ENCODE measurements at regions not wholly inside any gene's neighbourhood (a gene's known extent, or its start where the extent isn't known, plus 50 kb on each side); places are given as distances from the start of the nearest gene placed in this dataset.

GRCh38 chr15:93253681-93254080 is 164.7 kb upstream of the RGMA start:
- H3K4me1 ChIP-seq (ENCODE audit: low read length): peaks cover 12% of the 10 kb centered on the region
- H3K9me2 ChIP-seq (replicated peaks; ENCODE audit: insufficient read depth, low read length): no peaks in the 10 kb centered on the region
- H3K9ac ChIP-seq (ENCODE audit: low read length): no peak overlapping the region
- H3K4me3 ChIP-seq (ENCODE audit: low read length): no peak overlapping the region
- no peak overlapping the region for H2AFZ ChIP-seq (ENCODE audit: low read length)
- no peaks in the 10 kb centered on the region for H3K9me3 ChIP-seq (ENCODE audit: low read length)
- H3K27me3 ChIP-seq (ENCODE audit: low read length): no peaks in the 10 kb centered on the region
- no peak overlapping the region for H3K4me2 ChIP-seq (ENCODE audit: low read depth, low read length, poor library complexity, severe bottlenecking)
- no peaks in the 10 kb centered on the region for H3K36me3 ChIP-seq (ENCODE audit: insufficient read depth, low read length)
- H3K79me2 ChIP-seq (ENCODE audit: low read length): no peaks in the 10 kb centered on the region
- no peak overlapping the region for H3K27ac ChIP-seq (ENCODE audit: low read length)
- DNase-seq: no peak
- H4K20me1 ChIP-seq (ENCODE audit: insufficient read depth, low read depth, low read length): no peaks in the 10 kb centered on the region

GRCh38 chr15:93252780-93253179 is 163.8 kb upstream of the RGMA start:
- H3K9ac ChIP-seq (ENCODE audit: low read length): no peak overlapping the region
- no peak overlapping the region for H2AFZ ChIP-seq (ENCODE audit: low read length)
- H3K4me3 ChIP-seq (ENCODE audit: low read length): no peak overlapping the region
- no peaks in the 10 kb centered on the region for H3K9me2 ChIP-seq (replicated peaks; ENCODE audit: insufficient read depth, low read length)
- no peak overlapping the region for H3K27ac ChIP-seq (ENCODE audit: low read length)
- H3K79me2 ChIP-seq (ENCODE audit: low read length): no peaks in the 10 kb centered on the region
- no peaks in the 10 kb centered on the region for H3K36me3 ChIP-seq (ENCODE audit: insufficient read depth, low read length)
- no peak for DNase-seq
- H3K9me3 ChIP-seq (ENCODE audit: low read length): no peaks in the 10 kb centered on the region
- no peak overlapping the region for H3K4me2 ChIP-seq (ENCODE audit: low read depth, low read length, poor library complexity, severe bottlenecking)
- no peaks in the 10 kb centered on the region for H3K27me3 ChIP-seq (ENCODE audit: low read length)
- no peaks in the 10 kb centered on the region for H4K20me1 ChIP-seq (ENCODE audit: insufficient read depth, low read depth, low read length)
- H3K4me1 ChIP-seq (ENCODE audit: low read length): peaks cover 12% of the 10 kb centered on the region

DNA sequence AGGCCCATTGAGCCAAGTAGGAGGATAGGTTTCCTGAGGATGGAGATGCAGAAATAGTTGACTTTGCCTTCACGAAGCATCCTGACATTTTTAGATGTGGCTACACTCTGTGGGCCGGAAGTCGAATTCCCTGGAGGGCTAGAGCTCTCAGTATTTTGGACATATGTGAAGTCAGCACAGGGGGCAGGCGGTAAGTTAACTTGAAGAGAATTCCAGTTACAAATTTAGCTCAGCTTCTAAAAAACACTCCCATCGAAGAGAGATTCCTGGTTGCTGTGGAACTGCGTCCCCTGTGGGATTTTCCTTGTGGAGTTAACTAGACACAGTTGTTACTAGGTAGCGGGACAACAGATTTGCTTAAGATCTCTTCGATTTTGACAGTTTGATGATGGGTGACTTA is 161.9 kb upstream of the RGMA start:
- Histone ChIP-seq H3K4me1 (ENCODE audit: low read length) (peaks cover 12% of the 10 kb centered on the region), H3K4me3 (ENCODE audit: low read length) (no peak overlapping the region), H3K27ac (ENCODE audit: low read length) (no peak overlapping the region), H2AFZ (ENCODE audit: low read length) (no peak overlapping the region), H3K27me3 (ENCODE audit: low read length) (no peaks in the 10 kb centered on the region), H3K4me2 (ENCODE audit: low read depth, low read length, poor library complexity, severe bottlenecking) (no peak overlapping the region), H4K20me1 (ENCODE audit: insufficient read depth, low read depth, low read length) (no peaks in the 10 kb centered on the region), H3K9ac (ENCODE audit: low read length) (no peak overlapping the region), H3K79me2 (ENCODE audit: low read length) (no peaks in the 10 kb centered on the region), H3K9me2 (replicated peaks; ENCODE audit: insufficient read depth, low read length) (no peaks in the 10 kb centered on the region), H3K36me3 (ENCODE audit: insufficient read depth, low read length) (no peaks in the 10 kb centered on the region), H3K9me3 (ENCODE audit: low read length) (no peaks in the 10 kb centered on the region)
- no peak for DNase-seq

- Histone ChIP-seq H3K27me3 (ENCODE audit: low read length) (no peaks in the 10 kb centered on the region), H3K27ac (ENCODE audit: low read length) (no peak overlapping the region), H3K4me2 (ENCODE audit: low read depth, low read length, poor library complexity, severe bottlenecking) (no peak overlapping the region), H3K4me3 (ENCODE audit: low read length) (no peak overlapping the region), H3K79me2 (ENCODE audit: low read length) (no peaks in the 10 kb centered on the region), H3K9me2 (replicated peaks; ENCODE audit: insufficient read depth, low read length) (no peaks in the 10 kb centered on the region), H3K9me3 (ENCODE audit: low read length) (no peaks in the 10 kb centered on the region), H3K4me1 (ENCODE audit: low read length) (peaks cover 12% of the 10 kb centered on the region), H2AFZ (ENCODE audit: low read length) (no peak overlapping the region), H3K9ac (ENCODE audit: low read length) (no peak overlapping the region), H3K36me3 (ENCODE audit: insufficient read depth, low read length) (no peaks in the 10 kb centered on the region), H4K20me1 (ENCODE audit: insufficient read depth, low read depth, low read length) (no peaks in the 10 kb centered on the region)
- DNase-seq: no peak
These were observed 161.2 kb upstream of the RGMA start for GRCh38 chr15:93250209-93250608.

- Histone ChIP-seq H3K36me3 (ENCODE audit: insufficient read depth, low read length) (no peaks in the 10 kb centered on the region), H3K4me3 (ENCODE audit: low read length) (no peak overlapping the region), H3K4me2 (ENCODE audit: low read depth, low read length, poor library complexity, severe bottlenecking) (no peak overlapping the region), H3K79me2 (ENCODE audit: low read length) (no peaks in the 10 kb centered on the region), H3K4me1 (ENCODE audit: low read length) (peaks cover 12% of the 10 kb centered on the region), H4K20me1 (ENCODE audit: insufficient read depth, low read depth, low read length) (no peaks in the 10 kb centered on the region), H3K27ac (ENCODE audit: low read length) (no peak overlapping the region), H2AFZ (ENCODE audit: low read length) (no peak overlapping the region), H3K9ac (ENCODE audit: low read length) (no peak overlapping the region), H3K9me3 (ENCODE audit: low read length) (no peaks in the 10 kb centered on the region), H3K27me3 (ENCODE audit: low read length) (no peaks in the 10 kb centered on the region), H3K9me2 (replicated peaks; ENCODE audit: insufficient read depth, low read length) (no peaks in the 10 kb centered on the region)
- no peak for DNase-seq
These were observed 160.6 kb upstream of the RGMA start for GRCh38 chr15:93249623-93250022.

GRCh38 chr15:93247466-93248121 is 158.6 kb upstream of the RGMA start:
- Histone ChIP-seq H4K20me1 (ENCODE audit: insufficient read depth, low read depth, low read length) (no peaks in the 10 kb centered on the region), H3K27me3 (ENCODE audit: low read length) (no peaks in the 10 kb centered on the region), H3K27ac (ENCODE audit: low read length) (no peak overlapping the region), H3K9ac (ENCODE audit: low read length) (no peak overlapping the region), H2AFZ (ENCODE audit: low read length) (no peak overlapping the region), H3K79me2 (ENCODE audit: low read length) (no peaks in the 10 kb centered on the region), H3K4me3 (ENCODE audit: low read length) (no peak overlapping the region), H3K36me3 (ENCODE audit: insufficient read depth, low read length) (no peaks in the 10 kb centered on the region), H3K4me1 (ENCODE audit: low read length) (peaks cover 12% of the 10 kb centered on the region), H3K4me2 (ENCODE audit: low read depth, low read length, poor library complexity, severe bottlenecking) (no peak overlapping the region), H3K9me2 (replicated peaks; ENCODE audit: insufficient read depth, low read length) (no peaks in the 10 kb centered on the region), H3K9me3 (ENCODE audit: low read length) (no peaks in the 10 kb centered on the region)
- DNase-seq: no peak

GRCh38 chr15:93246266-93247242 is 157.5 kb upstream of the RGMA start:
- H3K4me1 ChIP-seq (ENCODE audit: low read length): peaks cover 12% of the 10 kb centered on the region
- H3K79me2 ChIP-seq (ENCODE audit: low read length): no peaks in the 10 kb centered on the region
- no peak for DNase-seq
- no peak overlapping the region for H3K4me2 ChIP-seq (ENCODE audit: low read depth, low read length, poor library complexity, severe bottlenecking)
- no peak overlapping the region for H2AFZ ChIP-seq (ENCODE audit: low read length)
- no peak overlapping the region for H3K27ac ChIP-seq (ENCODE audit: low read length)
- H3K9me3 ChIP-seq (ENCODE audit: low read length): no peaks in the 10 kb centered on the region
- no peaks in the 10 kb centered on the region for H3K27me3 ChIP-seq (ENCODE audit: low read length)
- no peaks in the 10 kb centered on the region for H3K36me3 ChIP-seq (ENCODE audit: insufficient read depth, low read length)
- no peaks in the 10 kb centered on the region for H3K9me2 ChIP-seq (replicated peaks; ENCODE audit: insufficient read depth, low read length)
- no peak overlapping the region for H3K4me3 ChIP-seq (ENCODE audit: low read length)
- H4K20me1 ChIP-seq (ENCODE audit: insufficient read depth, low read depth, low read length): no peaks in the 10 kb centered on the region
- no peak overlapping the region for H3K9ac ChIP-seq (ENCODE audit: low read length)

GRCh38 chr15:93245661-93246042 is 156.6 kb upstream of the RGMA start:
- no peaks in the 10 kb centered on the region for H4K20me1 ChIP-seq (ENCODE audit: insufficient read depth, low read depth, low read length)
- H2AFZ ChIP-seq (ENCODE audit: low read length): no peak overlapping the region
- H3K4me2 ChIP-seq (ENCODE audit: low read depth, low read length, poor library complexity, severe bottlenecking): no peak overlapping the region
- H3K79me2 ChIP-seq (ENCODE audit: low read length): no peaks in the 10 kb centered on the region
- H3K9me2 ChIP-seq (replicated peaks; ENCODE audit: insufficient read depth, low read length): no peaks in the 10 kb centered on the region
- no peaks in the 10 kb centered on the region for H3K9me3 ChIP-seq (ENCODE audit: low read length)
- H3K36me3 ChIP-seq (ENCODE audit: insufficient read depth, low read length): no peaks in the 10 kb centered on the region
- H3K27me3 ChIP-seq (ENCODE audit: low read length): no peaks in the 10 kb centered on the region
- H3K9ac ChIP-seq (ENCODE audit: low read length): no peak overlapping the region
- DNase-seq: no peak
- H3K4me1 ChIP-seq (ENCODE audit: low read length): peaks cover 5% of the 10 kb centered on the region; the same call in 1 of the 2 replicates
- no peak overlapping the region for H3K27ac ChIP-seq (ENCODE audit: low read length)
- no peak overlapping the region for H3K4me3 ChIP-seq (ENCODE audit: low read length)

Measured in Karpas-422 (cell line).